ACHN (cell line): ENCODE measurements at regions not wholly inside any gene's neighbourhood (a gene's known extent, or its start where the extent isn't known, plus 50 kb on each side); places are given as distances from the start of the nearest gene placed in this dataset.
"Not testable (repeated sequence)": the region's sequence is repeated elsewhere in the genome, so short reads cannot be mapped to it uniquely, and the experiment has no call there.

Experiments
- DNase-seq: peaks from one replicate; pipeline ENCODE4 v3.0.0-alpha.2; 2015
- in situ Hi-C: cut with HindIII; loops from 2 replicates; pipeline ENCODE4 v1.10.0; 2017; ENCODE audit warnings: low sequenced_read_pairs, low pct_ligation_motif_present, low pct_unique_long_range_greater_than_20kb

DNA sequence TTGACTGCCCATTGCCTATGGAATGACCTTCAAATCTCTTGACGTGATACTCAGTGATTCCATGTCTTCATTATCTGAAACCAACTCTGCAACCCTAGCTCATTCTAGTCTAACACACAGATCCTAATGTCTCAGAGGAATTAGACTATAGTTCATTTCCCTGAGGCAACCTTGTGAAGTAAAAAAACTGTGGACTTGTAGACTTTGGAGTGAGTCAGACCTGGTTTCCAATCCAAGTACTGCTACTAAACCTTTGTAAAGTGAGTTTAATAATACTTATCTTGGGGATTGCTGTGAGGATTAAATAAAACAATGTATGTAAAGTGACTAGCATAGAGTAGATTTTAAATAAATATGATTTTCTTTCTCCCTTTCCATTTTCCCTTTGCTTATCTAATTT lies 226.1 kb downstream of the BLID start:
- DNase-seq = no peak
- in situ Hi-C loops = no loop called here

DNA sequence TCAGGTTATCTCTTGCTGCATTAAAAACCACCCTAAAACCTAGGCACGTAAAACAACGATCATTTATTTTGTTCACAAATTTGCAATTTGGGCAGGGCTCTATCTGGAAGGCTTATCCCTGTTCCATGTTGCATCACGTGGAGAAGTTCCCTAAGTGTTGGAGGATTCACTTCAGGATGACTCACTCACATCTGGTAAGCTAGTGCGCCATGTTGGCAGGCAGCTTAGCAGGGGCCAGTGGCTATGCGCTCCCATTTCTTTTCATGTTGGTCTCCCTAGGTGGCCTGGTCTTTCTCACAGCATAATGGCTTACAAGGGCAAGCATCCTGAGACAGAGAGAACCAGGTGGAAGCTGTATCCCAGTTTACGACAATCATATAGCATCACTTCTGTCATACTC lies 226.8 kb downstream of the BLID start:
- DNase-seq = no peak
- in situ Hi-C loops = no loop called here

GRCh38 chr11:121887976-121888557 lies 227.9 kb downstream of the BLID start:
- in situ Hi-C loops = no loop called here
- DNase-seq = no peak

DNA sequence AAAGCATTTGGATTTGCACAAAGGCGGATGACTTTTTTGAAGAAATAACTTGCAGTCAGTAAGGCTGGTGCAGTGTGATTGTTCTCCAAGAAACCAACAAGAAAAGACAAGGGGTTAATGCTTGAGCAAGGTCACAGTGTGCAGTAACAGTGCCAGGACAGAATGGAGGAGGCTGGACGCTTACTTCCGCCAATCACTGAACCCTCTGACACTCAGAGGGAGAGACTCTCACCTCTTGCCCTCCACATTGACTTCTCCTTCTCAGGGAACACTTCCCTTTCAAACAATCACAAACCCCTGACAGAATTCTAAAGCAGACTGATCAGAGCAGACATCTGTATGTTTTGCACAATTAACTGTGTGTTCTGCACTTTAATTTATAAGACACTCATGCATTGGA lies 228.4 kb downstream of the BLID start:
- in situ Hi-C loops = no loop called here
- no peak for DNase-seq

DNA sequence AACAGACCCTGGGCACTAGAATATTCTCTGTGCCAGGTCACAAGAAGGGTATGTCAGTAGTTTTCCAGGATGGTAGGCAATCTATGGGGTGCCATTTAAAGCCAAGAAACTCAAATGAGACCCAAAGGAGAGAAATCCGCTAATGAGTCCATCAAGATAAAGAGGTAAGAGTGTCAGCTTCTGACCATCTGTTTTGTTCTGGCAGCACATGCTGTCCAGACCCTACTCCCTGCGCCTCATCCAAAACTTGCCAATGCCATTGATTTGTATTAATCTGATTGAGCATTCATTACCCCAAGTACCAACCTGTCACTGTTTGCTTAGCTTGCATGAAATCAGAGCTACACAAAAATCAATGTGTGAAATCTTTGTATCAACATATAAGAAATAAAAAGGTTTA lies 229.0 kb downstream of the BLID start:
- DNase-seq = no peak
- in situ Hi-C loops = no loop called here

DNA sequence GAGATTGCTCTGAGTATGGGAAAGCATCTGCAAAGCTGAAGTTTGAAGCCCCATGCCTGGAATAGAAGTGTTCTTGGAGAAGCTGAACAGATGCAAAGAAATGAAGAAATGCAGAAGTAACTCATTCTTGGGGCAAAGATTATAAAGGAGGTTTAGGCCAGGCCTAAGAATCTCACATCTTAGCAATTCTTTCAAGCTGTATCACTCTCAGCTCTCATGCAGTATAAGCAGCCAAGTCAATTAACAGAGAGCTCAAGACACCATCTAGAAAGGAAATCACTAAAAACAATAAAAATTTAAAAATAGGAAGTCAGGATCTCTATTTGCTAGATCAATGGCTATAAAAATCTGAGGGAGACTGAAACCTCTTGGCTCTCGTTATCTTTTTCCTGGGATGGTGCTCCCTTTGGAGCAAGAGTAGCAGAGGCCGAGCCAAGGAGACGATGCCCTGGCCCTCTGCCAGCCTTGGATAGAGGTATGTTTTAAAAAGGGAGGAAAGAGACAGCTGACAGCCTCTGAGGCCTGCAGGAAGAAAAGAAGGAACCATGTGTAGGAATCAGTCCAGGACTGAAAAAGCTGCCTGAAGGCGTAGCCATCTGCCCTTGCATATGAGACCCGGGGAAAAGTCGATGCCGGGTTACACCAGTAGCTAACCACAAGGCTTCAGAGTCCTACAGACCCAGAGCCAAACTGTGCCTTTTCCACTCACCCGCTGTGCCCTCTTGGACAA lies 229.8 kb downstream of the BLID start:
- DNase-seq = no peak
- in situ Hi-C loops = no loop called here

GRCh38 chr11:121884626-121885025 lies 231.4 kb downstream of the BLID start:
- in situ Hi-C loops = no loop called here
- no peak for DNase-seq

GRCh38 chr11:121881806-121882205 lies 234.2 kb downstream of the BLID start:
- DNase-seq = no peak
- in situ Hi-C loops = no loop called here

DNA sequence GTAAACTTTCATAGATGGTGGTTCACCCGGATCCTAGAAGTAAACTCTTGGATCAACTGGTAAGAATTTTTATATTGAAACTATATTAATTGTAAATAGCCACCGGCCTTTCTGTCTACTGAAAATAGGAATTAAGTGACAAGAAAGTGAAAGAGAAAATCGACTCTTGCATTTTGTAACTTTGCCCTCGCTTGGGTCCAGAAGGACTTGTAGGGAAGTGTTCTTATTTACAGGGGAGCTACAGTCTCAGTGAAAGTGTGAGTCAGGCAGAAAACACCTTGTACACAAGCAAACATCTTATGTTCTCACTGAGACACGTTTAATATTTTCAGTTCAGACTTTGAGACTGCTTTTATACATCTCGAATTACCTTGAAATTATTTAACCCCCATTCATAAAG lies 238.9 kb downstream of the BLID start:
- no peak for DNase-seq
- in situ Hi-C loops = no loop called here

DNA sequence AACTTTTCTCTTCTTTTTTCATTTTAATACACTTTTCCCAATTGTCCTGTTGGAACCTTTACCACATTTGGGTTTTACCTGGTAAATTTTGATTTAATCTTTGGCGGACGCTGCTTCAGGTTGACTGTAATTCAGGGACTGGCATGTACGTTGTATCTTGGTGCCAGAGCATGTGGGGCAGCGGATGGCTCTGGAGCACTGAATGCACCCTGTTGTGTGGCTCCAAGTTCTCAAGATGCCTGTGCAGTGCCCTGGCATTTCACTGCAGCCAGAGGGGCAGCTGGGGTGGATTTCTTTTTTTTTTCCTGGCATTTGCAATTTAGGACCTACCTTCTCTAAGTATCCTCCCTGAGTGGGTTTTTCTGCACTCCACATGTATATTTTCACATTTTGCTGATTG lies 242.2 kb downstream of the BLID start:
- no peak for DNase-seq
- in situ Hi-C loops = no loop called here

DNA sequence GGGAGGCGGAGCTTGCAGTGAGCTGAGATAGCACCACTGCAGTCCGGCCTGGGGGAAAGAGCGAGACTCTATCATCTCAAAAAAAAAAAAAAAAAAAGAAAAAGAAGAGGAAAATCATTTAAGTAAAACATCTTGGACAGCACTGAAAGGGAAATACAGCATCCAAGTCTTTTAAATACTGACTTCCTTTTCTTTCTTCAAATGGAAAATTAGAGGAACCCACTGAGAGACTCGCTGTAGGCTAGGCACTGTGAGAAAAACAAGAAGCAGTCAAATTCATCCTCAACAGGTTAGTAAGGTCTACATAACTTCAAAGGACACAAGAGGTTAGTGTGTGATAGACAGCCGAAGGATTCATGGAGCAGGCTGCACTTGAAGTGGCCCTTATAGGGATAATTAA lies 243.7 kb downstream of the BLID start:
- in situ Hi-C loops = no loop called here
- DNase-seq = no peak

- no peak for DNase-seq
- in situ Hi-C loops = no loop called here
Observed at GRCh38 chr11:121870206-121871045, 245.6 kb downstream of the BLID start.

DNA sequence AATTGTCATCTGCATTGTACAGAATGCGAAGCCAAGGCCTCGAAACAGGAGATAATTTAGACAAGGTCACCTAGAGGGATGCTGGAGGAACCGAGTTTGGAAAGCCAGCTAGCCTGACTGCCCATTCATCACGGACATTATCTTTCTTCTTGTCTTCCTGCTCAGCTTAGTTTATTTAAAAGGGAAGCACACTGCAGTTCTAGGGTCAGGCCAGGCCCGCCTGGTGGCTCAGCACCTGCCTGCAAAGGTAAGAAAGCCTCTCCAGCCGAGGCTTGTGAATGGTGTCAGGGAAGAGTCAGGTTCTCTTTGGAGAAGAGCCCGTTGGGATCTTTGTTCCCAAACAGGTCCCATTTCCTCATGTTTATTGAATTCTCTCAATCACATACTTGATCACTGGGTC lies 246.5 kb downstream of the BLID start:
- no peak for DNase-seq
- in situ Hi-C loops = no loop called here

DNA sequence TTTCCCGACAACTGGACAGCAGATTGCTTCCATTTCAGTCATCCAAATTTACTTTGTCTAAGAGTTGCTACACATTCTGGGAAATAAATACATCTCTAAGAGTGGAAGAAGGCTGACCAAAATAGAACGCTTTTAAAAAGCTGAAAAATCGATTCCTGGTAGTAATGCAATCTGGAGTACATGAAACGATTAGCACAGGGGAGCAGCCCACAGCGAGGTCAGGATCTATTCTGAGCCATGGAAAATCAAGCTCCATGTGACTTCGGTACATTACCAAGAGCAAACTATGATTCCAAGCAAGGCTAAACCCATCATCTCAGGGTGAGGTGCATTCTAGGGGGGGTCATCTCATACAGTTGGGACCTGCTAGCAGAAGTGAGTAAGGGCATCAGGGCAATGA lies 249.3 kb downstream of the BLID start:
- in situ Hi-C loops = no loop called here
- no peak for DNase-seq

DNA sequence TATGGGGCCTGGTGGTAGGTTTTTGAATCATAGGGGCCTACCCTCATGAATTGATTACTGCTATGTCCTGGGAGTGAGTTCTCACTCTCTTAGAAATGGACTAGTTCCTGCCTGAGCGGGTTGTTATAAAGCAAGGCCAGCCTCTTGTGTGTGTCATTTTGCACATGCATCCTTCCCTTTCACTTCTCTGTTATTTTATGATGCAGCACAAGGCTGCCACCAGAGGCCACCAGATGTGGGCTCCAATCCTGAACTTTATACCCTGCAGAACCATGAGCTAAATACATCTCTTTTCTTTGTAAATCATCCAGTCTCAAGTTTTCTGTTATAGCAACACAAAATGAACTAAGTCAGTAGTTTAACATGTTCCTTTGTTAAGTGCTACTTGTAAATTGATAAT lies 251.4 kb downstream of the BLID start:
- DNase-seq = no peak
- in situ Hi-C loops = no loop called here

DNA sequence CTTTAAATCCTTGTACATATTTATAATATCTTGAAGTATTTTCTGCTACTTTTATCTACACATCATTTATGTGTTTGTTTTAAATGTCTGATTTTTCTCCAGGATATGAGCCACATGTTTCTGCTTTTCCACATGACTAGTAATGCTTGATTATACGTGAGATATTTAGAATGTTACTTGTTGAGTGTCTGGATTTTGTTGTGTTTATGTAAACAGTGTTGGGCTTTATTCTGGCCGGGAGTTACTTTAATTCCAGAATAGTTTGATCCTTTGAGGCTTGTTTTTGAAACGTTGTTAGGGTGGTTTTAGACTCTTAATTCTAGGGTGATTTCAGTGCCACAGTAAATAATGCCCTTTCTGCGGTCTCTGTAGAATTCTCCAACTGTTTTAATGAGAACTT lies 252.9 kb downstream of the BLID start:
- in situ Hi-C loops = no loop called here

GRCh38 chr11:121855138-121855537 lies 260.9 kb downstream of the BLID start:
- DNase-seq, in situ Hi-C loops: not testable (repeated sequence)

More for the DNA sequence above, 252.9 kb downstream of the BLID start:
- DNase-seq = no peak

DNA sequence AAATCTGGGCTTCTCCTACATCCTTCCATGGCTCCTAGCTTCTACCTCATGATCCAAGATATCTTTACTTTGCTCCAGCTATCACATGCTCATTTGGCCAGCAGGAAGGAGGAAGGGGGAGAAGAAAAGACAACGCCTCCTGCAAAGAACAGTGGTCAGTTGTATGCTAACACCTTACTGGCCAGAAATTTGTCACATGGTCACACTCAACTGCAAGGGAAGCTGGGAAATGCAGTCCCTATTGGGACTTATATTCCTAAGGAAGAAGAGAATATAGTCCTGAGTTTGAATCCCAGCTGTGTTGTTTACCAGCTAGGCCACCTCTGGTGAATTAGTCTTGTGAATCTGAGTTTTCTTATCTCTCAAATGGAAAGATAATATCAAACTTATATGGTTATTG lies 272.0 kb downstream of the BLID start:
- in situ Hi-C loops = no loop called here
- DNase-seq = no peak

GRCh38 chr11:121842192-121842585 lies 273.8 kb downstream of the BLID start:
- in situ Hi-C loops = no loop called here
- no peak for DNase-seq
